Gastroesophageal sphincter (tissue), 3 donors: ENCODE measurements at regions not wholly inside any gene's neighbourhood (a gene's known extent, or its start where the extent isn't known, plus 50 kb on each side); places are given as distances from the start of the nearest gene placed in this dataset.

Source experiments
- POLR2A ChIP-seq, 2 donors: fragments of 450-650 bp; IDR thresholded peaks; one replicate each; pipeline ENCODE4 v1.6.1; 2017; ENCODE audit warnings: antibody characterized with exemption in 2 of 2, mild to moderate bottlenecking in 2 of 2, moderate library complexity in 1 of 2
- TF ChIP-seq, protein P1 (sequence below), 4 experiments: fragments of 200-600 bp in 2 of 4; fragments of 450-650 bp in 2 of 4; sonication (generic) in 1 of 4; IDR thresholded peaks; one replicate each; pipeline ENCODE4 v1.5.1; 2017 to 2019; ENCODE audit warnings: antibody characterized with exemption in 4 of 4, mild to moderate bottlenecking in 2 of 4, moderate library complexity in 2 of 4

DNA sequence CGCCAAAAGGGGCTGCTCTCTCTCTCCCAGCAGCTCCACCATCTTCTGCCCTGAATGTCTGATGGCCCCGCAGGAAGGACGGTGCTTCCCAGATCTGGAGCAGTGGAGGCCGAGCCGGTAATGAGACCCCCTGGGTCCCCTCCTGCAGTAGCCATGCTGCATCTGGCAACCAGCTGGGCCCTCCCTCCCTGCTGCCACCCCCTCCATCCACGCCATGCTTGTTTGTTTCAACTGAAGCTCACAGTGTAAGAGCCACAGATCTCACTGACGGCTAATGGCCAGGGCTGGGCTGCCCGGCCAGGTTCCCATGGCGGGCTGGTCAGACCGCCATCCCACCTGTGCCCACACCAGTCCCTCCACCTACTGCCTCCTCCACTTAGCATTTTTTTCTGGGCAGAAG lies 260.8 kb downstream of the UACA start:
- TF ChIP-seq, protein P1, sequence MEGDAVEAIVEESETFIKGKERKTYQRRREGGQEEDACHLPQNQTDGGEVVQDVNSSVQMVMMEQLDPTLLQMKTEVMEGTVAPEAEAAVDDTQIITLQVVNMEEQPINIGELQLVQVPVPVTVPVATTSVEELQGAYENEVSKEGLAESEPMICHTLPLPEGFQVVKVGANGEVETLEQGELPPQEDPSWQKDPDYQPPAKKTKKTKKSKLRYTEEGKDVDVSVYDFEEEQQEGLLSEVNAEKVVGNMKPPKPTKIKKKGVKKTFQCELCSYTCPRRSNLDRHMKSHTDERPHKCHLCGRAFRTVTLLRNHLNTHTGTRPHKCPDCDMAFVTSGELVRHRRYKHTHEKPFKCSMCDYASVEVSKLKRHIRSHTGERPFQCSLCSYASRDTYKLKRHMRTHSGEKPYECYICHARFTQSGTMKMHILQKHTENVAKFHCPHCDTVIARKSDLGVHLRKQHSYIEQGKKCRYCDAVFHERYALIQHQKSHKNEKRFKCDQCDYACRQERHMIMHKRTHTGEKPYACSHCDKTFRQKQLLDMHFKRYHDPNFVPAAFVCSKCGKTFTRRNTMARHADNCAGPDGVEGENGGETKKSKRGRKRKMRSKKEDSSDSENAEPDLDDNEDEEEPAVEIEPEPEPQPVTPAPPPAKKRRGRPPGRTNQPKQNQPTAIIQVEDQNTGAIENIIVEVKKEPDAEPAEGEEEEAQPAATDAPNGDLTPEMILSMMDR (IDR thresholded peaks at IDR 0.05): no peak
- no peak for TF ChIP-seq POLR2A (IDR thresholded peaks at IDR 0.05)
